ENCODE measurements at regions not wholly inside any gene's neighbourhood (a gene's known extent, or its start where the extent isn't known, plus 50 kb on each side); places are given as distances from the start of the nearest gene placed in this dataset.

GRCh38 chr13:91144486-91144885, 203.0 kb upstream of the MIR17HG start:
- Histone ChIP-seq H4K5ac (ENCODE audit: low read depth, low read length) (no peak overlapping the region), H3K4me2 (ENCODE audit: low read depth, low read length) (no peak overlapping the region), H4K91ac (ENCODE audit: insufficient read depth, low read depth, low read length) (no peak overlapping the region), H3K36me3 (ENCODE audit: control insufficient read depth, insufficient read depth, low read length) (no peaks in the 10 kb centered on the region), H3K18ac (ENCODE audit: low read depth, low read length) (no peak overlapping the region), H3K23ac (ENCODE audit: low read depth, low read length) (no peak overlapping the region), H2BK20ac (ENCODE audit: low read depth, low read length) (no peak overlapping the region), H3K56ac (ENCODE audit: extremely low read depth, insufficient read depth, low read length) (no peak overlapping the region), H3K14ac (replicated peaks; ENCODE audit: low read depth, low read length) (no peak overlapping the region), H2AFZ (replicated peaks; ENCODE audit: low read length, poor library complexity) (no peak overlapping the region), H3K27me3 (ENCODE audit: control insufficient read depth, insufficient read depth, low read length) (no peaks in the 10 kb centered on the region), H3K4me1 (ENCODE audit: control insufficient read depth, insufficient read depth, low read length) (no peaks in the 10 kb centered on the region), H3K4ac (ENCODE audit: low read depth, low read length) (no peak overlapping the region), H2BK120ac (ENCODE audit: low read depth, low read length) (no peak overlapping the region), H3K79me1 (ENCODE audit: low read depth in 1 of 2, low read length in 2 of 2) (no peaks in the 10 kb centered on the region), H2BK15ac (ENCODE audit: low read depth, low read length) (no peak overlapping the region), H4K8ac (ENCODE audit: low read depth in 2 of 2, low read length in 2 of 2) (no peak overlapping the region), H3K27ac (ENCODE audit: insufficient read depth, low read length) (no peak overlapping the region), H2AK5ac (ENCODE audit: low read depth, low read length) (no peak overlapping the region), H2BK5ac (ENCODE audit: low read depth, low read length, poor library complexity, severe bottlenecking) (no peak overlapping the region), H3K4me3 (ENCODE audit: insufficient read depth, low read depth, low read length) (no peak overlapping the region), H2AK9ac (replicated peaks; ENCODE audit: low read depth, low read length, poor library complexity) (no peak overlapping the region), H4K20me1 (ENCODE audit: insufficient read depth, low read length) (no peaks in the 10 kb centered on the region), H3K9me1 (ENCODE audit: insufficient read depth, low read length) (no peaks in the 10 kb centered on the region), H3K9ac (ENCODE audit: low read depth, low read length) (no peak overlapping the region), H3K9me3 (ENCODE audit: control insufficient read depth, insufficient read depth, low read length) (no peaks in the 10 kb centered on the region; the same call in 1 of the 2 replicates)
- CTCF ChIA-PET: no interaction called here
- no TSS peak for BruUV-seq (replicated peaks)
- no CpG with 5 or more reads among the region's 2 CpGs for WGBS, 2 experiments (ENCODE audit: extremely low coverage in 2 of 2, insufficient read length in 1 of 2)
- in situ Hi-C loops (cut with MboI; ENCODE audit: low sequenced_read_pairs): no loop called here
- POLR2A ChIA-PET (ENCODE audit: unreplicated experiment): no interaction called here
- intact Hi-C loops (cut with micrococcal nuclease): no loop called here
- ATAC-seq (ENCODE audit: low read depth) (no peak), DNase-seq (no peak)
- no peak for TF ChIP-seq SMC3 (IDR thresholded peaks at IDR 0.05; ENCODE audit: low read depth, low read length)
- no peak for TF ChIP-seq RCOR1 (IDR thresholded peaks at IDR 0.05; ENCODE audit: insufficient replicate concordance, low read length)
- no peak for TF ChIP-seq MAZ (IDR thresholded peaks at IDR 0.05; ENCODE audit: borderline replicate concordance, low read depth, low read length)
- no peak for TF ChIP-seq RAD21 (IDR thresholded peaks at IDR 0.05; ENCODE audit: low read length)
- TF ChIP-seq BHLHE40 (IDR thresholded peaks at IDR 0.05; ENCODE audit: low read depth, low read length): no peak
- TF ChIP-seq CHD1 (IDR thresholded peaks at IDR 0.05; ENCODE audit: low read depth, low read length): no peak
- no peak for TF ChIP-seq NFE2L2 (IDR thresholded peaks at IDR 0.05; ENCODE audit: low read depth, low read length)
- no peak for TF ChIP-seq CTCF (conservative IDR thresholded peaks at IDR 0.05; ENCODE audit: low read depth, low read length)
- TF ChIP-seq MXI1 (IDR thresholded peaks at IDR 0.05; ENCODE audit: borderline replicate concordance, low read depth, low read length): no peak
- no peak for TF ChIP-seq CEBPB (IDR thresholded peaks at IDR 0.05; ENCODE audit: low read depth, low read length)
- no peak for TF ChIP-seq MAFK (IDR thresholded peaks at IDR 0.05; ENCODE audit: low read depth, low read length)
- TF ChIP-seq, protein P1, sequence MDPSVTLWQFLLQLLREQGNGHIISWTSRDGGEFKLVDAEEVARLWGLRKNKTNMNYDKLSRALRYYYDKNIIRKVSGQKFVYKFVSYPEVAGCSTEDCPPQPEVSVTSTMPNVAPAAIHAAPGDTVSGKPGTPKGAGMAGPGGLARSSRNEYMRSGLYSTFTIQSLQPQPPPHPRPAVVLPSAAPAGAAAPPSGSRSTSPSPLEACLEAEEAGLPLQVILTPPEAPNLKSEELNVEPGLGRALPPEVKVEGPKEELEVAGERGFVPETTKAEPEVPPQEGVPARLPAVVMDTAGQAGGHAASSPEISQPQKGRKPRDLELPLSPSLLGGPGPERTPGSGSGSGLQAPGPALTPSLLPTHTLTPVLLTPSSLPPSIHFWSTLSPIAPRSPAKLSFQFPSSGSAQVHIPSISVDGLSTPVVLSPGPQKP (IDR thresholded peaks at IDR 0.05; ENCODE audit: borderline replicate concordance, low read depth, low read length): no peak
- no peak for TF ChIP-seq USF2 (IDR thresholded peaks at IDR 0.05; ENCODE audit: low read depth, low read length)
- no peak for TF ChIP-seq POLR2A (IDR thresholded peaks at IDR 0.05; ENCODE audit: low read depth, low read length)
- TF ChIP-seq RFX5 (IDR thresholded peaks at IDR 0.05; ENCODE audit: low read depth, low read length): no peak
- no peak for TF ChIP-seq FOS (IDR thresholded peaks at IDR 0.05; ENCODE audit: low read depth, low read length)
- dilution Hi-C loops (cut with HindIII; ENCODE audit: low sequenced_read_pairs, unreplicated experiment): no loop called here

Measured in IMR-90 (cell line).